ENCODE measurements at regions not wholly inside any gene's neighbourhood (a gene's known extent, or its start where the extent isn't known, plus 50 kb on each side); places are given as distances from the start of the nearest gene placed in this dataset.

GRCh38 chr18:33866386-33866785 lies 288.4 kb downstream of the ASXL3 start:
- Histone ChIP-seq H3K9ac (no peak overlapping the region), H3K79me2 (ENCODE audit: insufficient read depth) (no peaks in the 10 kb centered on the region), H3K9me2 (no peaks in the 10 kb centered on the region), H4K20me1 (ENCODE audit: insufficient read depth) (no peaks in the 10 kb centered on the region), H3K27me3 (ENCODE audit: insufficient read depth) (no peaks in the 10 kb centered on the region), H3K9me3 (no peaks in the 10 kb centered on the region), H3K27ac (ENCODE audit: low read depth in 2 of 2, low read length in 1 of 2) (no peak overlapping the region), H2AFZ (ENCODE audit: low read depth) (no peak overlapping the region), H3F3A (replicated peaks; ENCODE audit: insufficient read depth) (no peaks in the 10 kb centered on the region), H3K36me3 (replicated peaks in 1 of 2; ENCODE audit: control insufficient read depth in 1 of 2, insufficient read depth in 2 of 2, low read length in 1 of 2) (no peaks in the 10 kb centered on the region), H3K4me1 (ENCODE audit: control insufficient read depth in 1 of 2, insufficient read depth in 2 of 2, low read depth in 1 of 2, low read length in 1 of 2) (no peaks in the 10 kb centered on the region), H3K4me2 (no peak overlapping the region), H3K4me3 (ENCODE audit: low read depth in 2 of 2, low read length in 1 of 2) (no peak overlapping the region)
- POLR2A ChIA-PET = no interaction called here
- DNase-seq = no peak
- CTCF ChIA-PET = interaction anchor here (1.6 kb wide), 1 partner anchor 27 kb away, joined by 6 read pairs; no protein-coding TSS in a partner anchor
- TF ChIP-seq USF2 (IDR thresholded peaks at IDR 0.05; ENCODE audit: borderline replicate concordance, low read depth, low read length) = no peak
- no peak for TF ChIP-seq PBX3 (IDR thresholded peaks at IDR 0.05)
- TF ChIP-seq JUND (IDR thresholded peaks at IDR 0.05) = no peak
- 15% methylated on average over 1 of the region's 1 CpG for WGBS (ENCODE audit: low lambda C conversion rate)

- no peaks in the 10 kb centered on the region for H3K9me2 ChIP-seq
- TF ChIP-seq SIN3A (IDR thresholded peaks at IDR 0.05; ENCODE audit: borderline replicate concordance, low read depth, low read length) (no peak), MEF2A (IDR thresholded peaks at IDR 0.05; ENCODE audit: borderline replicate concordance, low read depth) (no peak), JUND (IDR thresholded peaks at IDR 0.05) (no peak), USF2 (IDR thresholded peaks at IDR 0.05; ENCODE audit: borderline replicate concordance, low read depth, low read length) (no peak), NFIC (IDR thresholded peaks at IDR 0.05; ENCODE audit: borderline replicate concordance) (no peak), USF1 (IDR thresholded peaks at IDR 0.05; ENCODE audit: borderline replicate concordance, low read depth) (no peak), EP300 (IDR thresholded peaks at IDR 0.05; ENCODE audit: borderline replicate concordance in 1 of 2, low read depth in 1 of 2, low read length in 1 of 2) (no peak), MXI1 (IDR thresholded peaks at IDR 0.05; ENCODE audit: low read depth, low read length) (no peak), GATA2 (CRISPR knock-in tag; IDR thresholded peaks at IDR 0.05) (no peak), REST (IDR thresholded peaks at IDR 0.05; ENCODE audit: low read depth, low read length) (no peak), NRF1 (IDR thresholded peaks at IDR 0.05; ENCODE audit: low read depth, low read length) (no peak)
- DNase-seq = no peak
- 40% methylated on average over 1 of the region's 1 CpG for WGBS (ENCODE audit: low lambda C conversion rate)
- no peak overlapping the region for H3K4me3 ChIP-seq (ENCODE audit: low read depth in 2 of 2, low read length in 1 of 2)
- no peak overlapping the region for H2AFZ ChIP-seq (ENCODE audit: low read depth)
- H4K20me1 ChIP-seq (ENCODE audit: insufficient read depth) = no peaks in the 10 kb centered on the region
- no peaks in the 10 kb centered on the region for H3K27me3 ChIP-seq (ENCODE audit: insufficient read depth)
- ChIA-PET POLR2A (no interaction called here), CTCF (no interaction called here)
- no peaks in the 10 kb centered on the region for H3F3A ChIP-seq (replicated peaks; ENCODE audit: insufficient read depth)
- no peak overlapping the region for H3K27ac ChIP-seq (ENCODE audit: low read depth in 2 of 2, low read length in 1 of 2)
- H3K9ac ChIP-seq = no peak overlapping the region
- no peaks in the 10 kb centered on the region for H3K79me2 ChIP-seq (ENCODE audit: insufficient read depth)
- no peaks in the 10 kb centered on the region for H3K4me1 ChIP-seq (ENCODE audit: control insufficient read depth in 1 of 2, insufficient read depth in 2 of 2, low read depth in 1 of 2, low read length in 1 of 2)
- no peak overlapping the region for H3K4me2 ChIP-seq
- no peaks in the 10 kb centered on the region for H3K36me3 ChIP-seq (replicated peaks in 1 of 2; ENCODE audit: control insufficient read depth in 1 of 2, insufficient read depth in 2 of 2, low read length in 1 of 2)
- H3K9me3 ChIP-seq = no peaks in the 10 kb centered on the region
Measured at GRCh38 chr18:33863912-33864311, 285.9 kb downstream of the ASXL3 start.

All from SK-N-SH (cell line).